NCI-H345 treated with DMSO at 0.1 percent for 48 hours (cell line): ENCODE measurements at regions not wholly inside any gene's neighbourhood (a gene's known extent, or its start where the extent isn't known, plus 50 kb on each side); places are given as distances from the start of the nearest gene placed in this dataset.
"Not testable (repeated sequence)": the region's sequence is repeated elsewhere in the genome, so short reads cannot be mapped to it uniquely, and the experiment has no call there.

ENCODE experiments used
- DNase-seq: peaks from one replicate; lab custom pipeline; 2025; ENCODE audit not compliant: unreplicated experiment; lab: John Stamatoyannopoulos, UW

- DNase-seq: no peak
These were observed 55.0 kb downstream of the OXSM start for GRCh38 chr3:25844891-25845290.

GRCh38 chr3:25846282-25846681 lies 56.4 kb downstream of the OXSM start:
- DNase-seq: no peak

GRCh38 chr3:25849091-25849490 lies 59.2 kb downstream of the OXSM start:
- DNase-seq: no peak

- DNase-seq: no peak
These were observed 59.9 kb downstream of the OXSM start for GRCh38 chr3:25849641-25850385.

GRCh38 chr3:25851693-25852259 lies 61.9 kb downstream of the OXSM start:
- DNase-seq: not testable (repeated sequence)

- DNase-seq: no peak
These were observed 64.3 kb downstream of the OXSM start for GRCh38 chr3:25854214-25854613.

- DNase-seq: no peak
These were observed 64.7 kb downstream of the OXSM start for GRCh38 chr3:25854635-25855034.

- no peak for DNase-seq
These were observed 65.4 kb downstream of the OXSM start for GRCh38 chr3:25855266-25855784.

- DNase-seq: no peak
These were observed 67.1 kb downstream of the OXSM start for GRCh38 chr3:25856902-25857518.

- no peak for DNase-seq
These were observed 71.7 kb downstream of the OXSM start for GRCh38 chr3:25861566-25861965.

- DNase-seq: no peak
These were observed 73.1 kb downstream of the OXSM start for GRCh38 chr3:25863011-25863415.

- no peak for DNase-seq
These were observed 73.6 kb downstream of the OXSM start for GRCh38 chr3:25863416-25863959.

- DNase-seq: no peak
These were observed 80.6 kb downstream of the OXSM start for GRCh38 chr3:25870452-25870851.

- DNase-seq: no peak
These were observed 82.4 kb downstream of the OXSM start for GRCh38 chr3:25872200-25872877.

- no peak for DNase-seq
These were observed 93.6 kb downstream of the OXSM start for GRCh38 chr3:25883492-25883891.

- DNase-seq: no peak
These were observed 95.1 kb downstream of the OXSM start for GRCh38 chr3:25884981-25885380.

GRCh38 chr3:25885544-25885943 lies 95.7 kb downstream of the OXSM start:
- no peak for DNase-seq

GRCh38 chr3:25887907-25888306 lies 98.0 kb downstream of the OXSM start:
- no peak for DNase-seq

GRCh38 chr3:25888892-25889524 lies 99.1 kb downstream of the OXSM start:
- DNase-seq: peak; percentile 19

- DNase-seq: no peak
These were observed 99.6 kb downstream of the OXSM start for GRCh38 chr3:25889525-25889917.

GRCh38 chr3:25894101-25894500 lies 104.2 kb downstream of the OXSM start:
- DNase-seq: no peak
